Retinal pigment epithelial cell (primary cell): ENCODE measurements at regions not wholly inside any gene's neighbourhood (a gene's known extent, or its start where the extent isn't known, plus 50 kb on each side); places are given as distances from the start of the nearest gene placed in this dataset.

Experiments used
- DNase-seq: peaks from one replicate; pipeline ENCODE4 v3.0.0-alpha.2; 2010; ENCODE audit warnings: low read depth
- H3K4me3 ChIP-seq: 2 replicates; pipeline ENCODE4 v1.5.1; 2011; ENCODE audit warnings: mild to moderate bottlenecking, low read length, control low read depth, moderate library complexity
- TF ChIP-seq, protein P1 (sequence below): conservative IDR thresholded peaks from 2 replicates; pipeline ENCODE4 v1.5.1; 2011; ENCODE audit warnings: low read depth, low read length, control low read depth, inconsistent platforms

DNA sequence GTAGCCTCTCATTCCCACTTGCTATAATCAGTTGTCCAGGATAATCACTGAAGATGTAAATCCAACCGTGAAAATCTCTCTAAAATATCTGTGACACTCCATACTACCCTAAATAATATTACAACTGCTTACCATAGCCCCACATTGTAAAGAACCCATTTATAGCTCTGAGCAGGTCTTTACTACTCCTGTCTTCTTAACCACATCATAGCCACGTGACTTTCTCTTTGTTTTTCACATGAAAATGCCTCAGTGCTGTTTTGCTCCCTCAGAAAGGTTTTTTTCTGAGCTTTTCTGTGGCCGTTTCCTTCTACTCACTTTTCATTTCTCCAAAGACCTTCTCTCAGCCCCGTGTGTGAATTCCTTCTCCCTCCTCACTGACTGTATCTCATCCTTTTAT lies 662.2 kb upstream of the ADARB2 start:
- DNase-seq = no peak
- TF ChIP-seq, protein P1, sequence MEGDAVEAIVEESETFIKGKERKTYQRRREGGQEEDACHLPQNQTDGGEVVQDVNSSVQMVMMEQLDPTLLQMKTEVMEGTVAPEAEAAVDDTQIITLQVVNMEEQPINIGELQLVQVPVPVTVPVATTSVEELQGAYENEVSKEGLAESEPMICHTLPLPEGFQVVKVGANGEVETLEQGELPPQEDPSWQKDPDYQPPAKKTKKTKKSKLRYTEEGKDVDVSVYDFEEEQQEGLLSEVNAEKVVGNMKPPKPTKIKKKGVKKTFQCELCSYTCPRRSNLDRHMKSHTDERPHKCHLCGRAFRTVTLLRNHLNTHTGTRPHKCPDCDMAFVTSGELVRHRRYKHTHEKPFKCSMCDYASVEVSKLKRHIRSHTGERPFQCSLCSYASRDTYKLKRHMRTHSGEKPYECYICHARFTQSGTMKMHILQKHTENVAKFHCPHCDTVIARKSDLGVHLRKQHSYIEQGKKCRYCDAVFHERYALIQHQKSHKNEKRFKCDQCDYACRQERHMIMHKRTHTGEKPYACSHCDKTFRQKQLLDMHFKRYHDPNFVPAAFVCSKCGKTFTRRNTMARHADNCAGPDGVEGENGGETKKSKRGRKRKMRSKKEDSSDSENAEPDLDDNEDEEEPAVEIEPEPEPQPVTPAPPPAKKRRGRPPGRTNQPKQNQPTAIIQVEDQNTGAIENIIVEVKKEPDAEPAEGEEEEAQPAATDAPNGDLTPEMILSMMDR = no peak
- H3K4me3 ChIP-seq = no peak overlapping the region

DNA sequence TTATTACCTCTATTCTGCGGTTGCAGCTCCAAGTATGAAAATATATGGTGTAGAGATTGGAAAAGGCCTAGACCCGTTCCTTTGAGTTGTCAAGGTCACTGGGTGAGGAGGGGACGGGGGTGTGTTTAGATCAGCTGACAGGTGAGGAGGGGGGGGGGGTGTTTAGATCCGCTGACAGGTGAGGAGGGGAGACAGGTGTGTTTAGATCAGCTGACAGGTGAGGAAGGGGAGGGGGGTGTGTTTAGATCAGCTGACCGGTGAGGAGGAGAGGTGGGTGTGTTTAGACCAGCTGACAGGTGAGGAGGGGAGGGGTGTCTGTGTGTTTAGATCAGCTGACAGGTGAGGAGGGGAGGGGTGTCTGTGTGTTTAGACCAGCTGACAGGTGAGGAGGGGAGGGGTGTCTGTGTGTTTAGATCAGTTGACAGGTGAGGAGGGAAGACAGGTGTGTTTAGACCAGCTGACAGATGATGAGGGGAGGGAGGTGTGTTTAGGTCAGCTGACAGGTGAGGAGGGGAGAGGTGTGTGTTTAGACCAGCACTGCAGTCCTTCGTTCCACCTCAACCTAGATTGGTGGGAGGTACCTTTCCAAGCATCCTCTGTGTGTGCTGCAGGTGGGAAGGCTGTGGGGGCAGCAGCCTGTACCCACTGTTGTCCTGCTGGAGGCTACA lies 655.0 kb upstream of the ADARB2 start:
- H3K4me3 ChIP-seq = no peak overlapping the region
- TF ChIP-seq, protein P1 = no peak
- no peak for DNase-seq

DNA sequence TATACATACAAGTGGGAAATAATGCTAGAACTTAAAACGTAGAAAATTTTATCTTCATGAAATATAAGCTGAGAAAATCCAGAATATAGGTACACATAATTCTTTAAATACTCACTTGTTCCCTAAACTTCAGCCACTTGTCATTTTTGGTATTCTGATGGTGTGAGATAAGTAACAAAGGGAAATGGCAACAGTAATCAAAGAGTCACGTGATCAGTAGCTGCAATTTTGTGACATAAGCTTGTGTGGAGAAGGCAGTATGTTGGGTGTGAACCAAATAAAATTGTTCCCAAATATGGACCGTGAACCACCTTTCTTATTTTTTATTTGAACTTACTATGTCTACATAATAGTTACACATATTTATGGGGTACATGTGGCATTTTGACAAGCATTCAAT lies 650.3 kb upstream of the ADARB2 start:
- TF ChIP-seq, protein P1 = no peak
- DNase-seq = no peak
- H3K4me3 ChIP-seq = no peak overlapping the region

DNA sequence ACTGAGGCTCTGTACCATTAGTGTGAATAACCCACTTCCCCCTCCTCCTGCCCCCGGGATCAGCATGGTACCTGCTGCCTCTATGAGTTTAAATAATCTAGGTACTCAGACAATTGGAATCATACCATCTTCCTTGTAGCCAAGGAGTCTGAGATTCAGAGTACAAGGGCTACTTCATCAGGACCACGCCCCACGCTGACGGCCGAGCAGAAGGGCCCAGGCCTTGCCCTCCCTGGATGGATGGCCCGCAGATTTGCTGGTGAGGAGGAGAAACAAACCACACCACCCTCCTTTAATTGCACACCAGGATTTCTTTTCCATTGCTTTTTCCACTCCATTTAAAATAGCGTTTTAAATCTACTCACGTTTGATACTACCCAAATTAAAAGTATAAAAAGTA lies 649.9 kb upstream of the ADARB2 start:
- DNase-seq = no peak
- TF ChIP-seq, protein P1 = no peak
- no peak overlapping the region for H3K4me3 ChIP-seq

DNA sequence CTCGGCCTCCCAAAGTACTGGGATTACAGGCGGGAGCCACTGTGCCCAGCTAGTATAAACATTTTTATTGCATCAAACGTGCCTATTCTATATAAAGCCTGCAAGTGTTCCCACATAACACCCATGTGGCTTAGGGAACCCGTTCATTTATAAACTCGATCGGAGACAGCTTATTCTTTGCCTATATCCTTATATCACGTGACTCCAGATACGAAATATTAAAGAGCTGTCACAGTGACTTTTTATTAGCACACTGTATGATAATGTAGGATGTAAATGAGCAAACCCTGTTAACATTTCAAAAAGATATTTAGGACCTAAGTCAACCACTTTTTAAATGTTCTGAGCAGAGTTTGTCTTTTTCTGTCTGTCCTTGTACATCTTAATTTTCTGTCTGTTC lies 642.9 kb upstream of the ADARB2 start:
- DNase-seq = no peak
- TF ChIP-seq, protein P1 = no peak
- no peak overlapping the region for H3K4me3 ChIP-seq

DNA sequence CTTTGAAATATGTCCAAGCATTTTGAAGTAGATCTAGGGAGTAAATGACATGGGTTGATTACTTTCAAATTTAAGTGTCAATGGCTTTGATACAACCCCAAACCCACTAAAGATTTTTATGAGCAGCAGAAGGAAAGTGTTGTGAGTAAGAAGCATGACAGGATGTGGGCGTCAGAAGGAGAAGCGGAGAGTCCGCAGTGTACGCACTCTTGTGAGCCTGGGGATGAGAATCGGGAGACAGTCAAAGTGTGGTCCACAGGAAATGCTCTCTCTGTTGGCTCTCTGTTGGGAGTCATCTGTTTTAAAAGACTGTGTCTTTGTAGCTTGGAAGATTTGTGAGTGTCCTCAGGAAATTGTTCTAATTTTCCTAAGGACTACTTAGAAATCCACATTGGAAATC lies 629.8 kb upstream of the ADARB2 start:
- H3K4me3 ChIP-seq = no peak overlapping the region
- no peak for DNase-seq
- TF ChIP-seq, protein P1 = no peak

DNA sequence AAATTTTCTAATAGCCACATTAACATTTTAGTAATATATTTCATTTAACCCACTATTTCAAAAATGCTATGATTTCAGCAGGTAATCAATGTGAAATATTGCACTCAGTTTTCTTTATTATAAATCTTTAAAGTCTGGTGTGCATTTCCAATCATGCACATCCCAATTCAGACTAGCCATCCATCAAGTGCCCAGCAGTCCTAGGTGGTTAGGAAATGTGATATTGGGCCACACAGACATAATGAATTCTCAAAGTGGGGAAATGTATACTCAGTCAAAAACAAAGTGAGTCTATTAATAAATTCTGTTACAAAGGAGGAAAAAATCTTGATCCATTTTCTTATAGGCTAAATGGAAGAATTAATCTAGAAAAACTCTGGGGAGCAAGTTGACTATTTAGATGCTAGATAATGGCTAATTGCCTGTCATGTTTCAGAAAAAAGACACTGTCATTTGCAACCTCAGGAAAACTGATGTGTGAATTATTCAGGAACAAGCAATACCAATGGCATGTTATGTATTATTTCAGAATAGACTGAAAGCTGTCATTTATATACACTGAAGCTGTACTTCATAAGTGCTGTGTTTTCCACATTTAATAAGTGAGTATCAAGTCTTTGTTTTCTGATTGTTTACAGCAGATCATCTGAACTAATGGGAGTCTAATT lies 629.1 kb upstream of the ADARB2 start:
- H3K4me3 ChIP-seq = no peak overlapping the region

More for the DNA sequence above, 629.1 kb upstream of the ADARB2 start:
- no peak for DNase-seq
- TF ChIP-seq, protein P1 = no peak
